Gastroesophageal sphincter (tissue), 4 donors: ENCODE measurements at regions not wholly inside any gene's neighbourhood (a gene's known extent, or its start where the extent isn't known, plus 50 kb on each side); places are given as distances from the start of the nearest gene placed in this dataset.

Experiments used
- ATAC-seq: fragments of 150-250 bp; one replicate; pipeline ENCODE4 v1.9.1; 2016; ENCODE audit warnings: mild to moderate bottlenecking, moderate library complexity
- H3K27ac ChIP-seq, 4 donors: fragments of 200-600 bp; sonication (generic) in 3 of 4; 1 replicate in 3 of 4; 2 replicates in 1 of 4; pipeline ENCODE4 v1.5.1; 2016 to 2019
- H3K27me3 ChIP-seq: fragments of 200-600 bp; sonication (generic); one replicate; pipeline ENCODE4 v1.5.1; 2019
- H3K36me3 ChIP-seq, 2 donors: fragments of 200-600 bp; sonication (generic); one replicate each; pipeline ENCODE4 v1.5.1; 2019; ENCODE audit warnings: control low read depth in 1 of 2
- H3K4me1 ChIP-seq, 3 donors: fragments of 200-600 bp; sonication (generic); 1 replicate in 2 of 3; 2 replicates in 1 of 3; pipeline ENCODE4 v1.5.1; 2016 to 2019; ENCODE audit warnings: control low read depth in 2 of 3
- H3K4me3 ChIP-seq, 2 donors: fragments of 200-600 bp; sonication (generic); one replicate each; pipeline ENCODE4 v1.5.1; 2019; ENCODE audit warnings: mild to moderate bottlenecking in 1 of 2, moderate library complexity in 1 of 2
- H3K9me3 ChIP-seq, 3 donors: fragments of 200-600 bp; sonication (generic); one replicate each; pipeline ENCODE4 v1.5.1; 2017 to 2019; ENCODE audit warnings: control low read depth in 2 of 3
- EP300 ChIP-seq: sonication (generic); formaldehyde crosslinking; IDR thresholded peaks from one replicate; pipeline ENCODE4 v1.6.1; 2017; ENCODE audit warnings: antibody characterized with exemption, mild to moderate bottlenecking
- POLR2A ChIP-seq, 2 donors: fragments of 450-650 bp; IDR thresholded peaks; one replicate each; pipeline ENCODE4 v1.6.1; 2017; ENCODE audit warnings: antibody characterized with exemption in 2 of 2, mild to moderate bottlenecking in 2 of 2, moderate library complexity in 1 of 2
- POLR2AphosphoS5 ChIP-seq: sonication (generic); formaldehyde crosslinking; IDR thresholded peaks from one replicate; pipeline ENCODE4 v1.6.1; 2017; ENCODE audit warnings: antibody characterized with exemption
- whole genome bisulfite sequencing, 2 donors: methylation state at CpG; one replicate each; pipeline ENCODE4 v1.1.5; 2018; ENCODE audit warnings: low coverage in 1 of 2; 5-methylcytosine and 5-hydroxymethylcytosine counted together
- TF ChIP-seq, protein P1 (sequence below), 4 experiments: fragments of 200-600 bp in 2 of 4; fragments of 450-650 bp in 2 of 4; sonication (generic) in 1 of 4; IDR thresholded peaks; one replicate each; pipeline ENCODE4 v1.5.1; 2017 to 2019; ENCODE audit warnings: antibody characterized with exemption in 4 of 4, mild to moderate bottlenecking in 2 of 4, moderate library complexity in 2 of 4

DNA sequence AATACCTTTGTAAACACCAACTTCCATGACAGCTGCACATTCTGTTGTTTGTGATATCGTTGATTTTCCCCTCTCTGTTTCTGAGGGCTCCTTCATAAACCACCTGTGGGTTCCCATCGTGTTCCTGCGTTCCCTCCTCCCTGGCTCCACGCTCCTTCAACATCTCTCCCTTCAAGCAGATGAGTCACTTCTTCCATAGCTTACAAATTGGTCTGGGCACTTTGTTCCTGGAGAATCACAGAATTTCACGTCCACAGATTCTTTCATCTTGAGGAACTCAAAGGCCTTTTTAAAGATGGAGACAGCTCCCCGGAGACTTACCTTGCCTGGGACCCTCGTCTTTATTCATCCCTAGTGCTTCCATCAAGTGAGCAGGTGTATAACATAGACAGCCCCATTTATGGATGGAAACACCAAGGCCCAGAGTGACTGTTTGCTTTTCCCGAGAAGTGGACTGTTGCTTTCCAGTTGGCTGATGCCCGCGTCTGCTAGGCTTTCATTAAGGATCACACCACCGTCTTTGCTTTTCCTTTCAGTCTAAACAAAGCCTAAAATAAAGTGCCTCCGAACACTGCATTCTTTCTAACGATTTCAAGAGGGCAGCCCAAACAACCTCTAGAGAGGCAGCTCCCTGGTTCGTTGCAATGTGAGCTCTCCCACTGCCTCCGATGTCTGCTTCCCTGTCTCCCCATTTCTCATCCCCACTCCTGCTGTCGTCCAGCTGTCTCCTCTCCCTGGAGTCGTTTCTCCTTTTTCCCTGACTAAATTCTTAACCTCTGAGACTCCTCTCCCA, 146.3 kb upstream of the STX18 start:
- ATAC-seq: no peak
- H3K4me1 ChIP-seq: no peaks in the 10 kb centered on the region
- peaks cover 0 to 14% of the 10 kb centered on the region in 2 donors for H3K36me3 ChIP-seq
- H3K27ac ChIP-seq: no peak overlapping the region
- no peak overlapping the region for H3K4me3 ChIP-seq
- 51 to 55% methylated on average over 13 to 17 of the region's 17 CpGs for WGBS, 2 donors
- no peaks in the 10 kb centered on the region for H3K9me3 ChIP-seq
- TF ChIP-seq POLR2A (IDR thresholded peaks at IDR 0.05) (no peak), POLR2AphosphoS5 (no peak), EP300 (no peak)
- TF ChIP-seq, protein P1, sequence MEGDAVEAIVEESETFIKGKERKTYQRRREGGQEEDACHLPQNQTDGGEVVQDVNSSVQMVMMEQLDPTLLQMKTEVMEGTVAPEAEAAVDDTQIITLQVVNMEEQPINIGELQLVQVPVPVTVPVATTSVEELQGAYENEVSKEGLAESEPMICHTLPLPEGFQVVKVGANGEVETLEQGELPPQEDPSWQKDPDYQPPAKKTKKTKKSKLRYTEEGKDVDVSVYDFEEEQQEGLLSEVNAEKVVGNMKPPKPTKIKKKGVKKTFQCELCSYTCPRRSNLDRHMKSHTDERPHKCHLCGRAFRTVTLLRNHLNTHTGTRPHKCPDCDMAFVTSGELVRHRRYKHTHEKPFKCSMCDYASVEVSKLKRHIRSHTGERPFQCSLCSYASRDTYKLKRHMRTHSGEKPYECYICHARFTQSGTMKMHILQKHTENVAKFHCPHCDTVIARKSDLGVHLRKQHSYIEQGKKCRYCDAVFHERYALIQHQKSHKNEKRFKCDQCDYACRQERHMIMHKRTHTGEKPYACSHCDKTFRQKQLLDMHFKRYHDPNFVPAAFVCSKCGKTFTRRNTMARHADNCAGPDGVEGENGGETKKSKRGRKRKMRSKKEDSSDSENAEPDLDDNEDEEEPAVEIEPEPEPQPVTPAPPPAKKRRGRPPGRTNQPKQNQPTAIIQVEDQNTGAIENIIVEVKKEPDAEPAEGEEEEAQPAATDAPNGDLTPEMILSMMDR (IDR thresholded peaks at IDR 0.05): no peak
- H3K27me3 ChIP-seq: no peaks in the 10 kb centered on the region

DNA sequence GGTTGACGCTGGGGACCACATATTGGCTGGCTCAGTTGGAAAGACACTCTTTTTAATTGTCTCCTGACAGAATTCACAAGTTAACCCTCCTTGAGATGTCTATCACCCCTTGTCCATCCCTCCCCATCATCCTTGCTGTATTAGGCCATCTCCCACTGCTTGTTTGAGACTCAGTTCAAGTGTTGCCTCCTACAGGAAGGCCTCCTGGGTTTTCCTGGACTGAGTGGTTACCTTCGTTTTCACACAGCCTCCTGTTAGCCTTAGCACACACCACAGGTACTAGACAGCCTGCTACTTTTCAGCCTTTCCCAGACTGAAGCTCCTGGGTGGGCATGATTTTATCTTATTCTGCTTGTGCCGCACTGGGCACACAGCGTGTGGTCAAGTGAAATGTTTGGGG, 145.3 kb upstream of the STX18 start:
- Histone ChIP-seq H3K4me3 (no peak overlapping the region), H3K9me3 (no peaks in the 10 kb centered on the region), H3K36me3 (peaks cover 0 to 14% of the 10 kb centered on the region in 2 donors), H3K4me1 (no peaks in the 10 kb centered on the region), H3K27me3 (no peaks in the 10 kb centered on the region), H3K27ac (no peak overlapping the region)
- no peak for TF ChIP-seq EP300
- TF ChIP-seq POLR2AphosphoS5: no peak
- TF ChIP-seq, protein P1 (IDR thresholded peaks at IDR 0.05): no peak
- TF ChIP-seq POLR2A (IDR thresholded peaks at IDR 0.05): no peak
- WGBS, 2 donors: 89 to 96% methylated on average over 3 to 4 of the region's 4 CpGs
- ATAC-seq: no peak

DNA sequence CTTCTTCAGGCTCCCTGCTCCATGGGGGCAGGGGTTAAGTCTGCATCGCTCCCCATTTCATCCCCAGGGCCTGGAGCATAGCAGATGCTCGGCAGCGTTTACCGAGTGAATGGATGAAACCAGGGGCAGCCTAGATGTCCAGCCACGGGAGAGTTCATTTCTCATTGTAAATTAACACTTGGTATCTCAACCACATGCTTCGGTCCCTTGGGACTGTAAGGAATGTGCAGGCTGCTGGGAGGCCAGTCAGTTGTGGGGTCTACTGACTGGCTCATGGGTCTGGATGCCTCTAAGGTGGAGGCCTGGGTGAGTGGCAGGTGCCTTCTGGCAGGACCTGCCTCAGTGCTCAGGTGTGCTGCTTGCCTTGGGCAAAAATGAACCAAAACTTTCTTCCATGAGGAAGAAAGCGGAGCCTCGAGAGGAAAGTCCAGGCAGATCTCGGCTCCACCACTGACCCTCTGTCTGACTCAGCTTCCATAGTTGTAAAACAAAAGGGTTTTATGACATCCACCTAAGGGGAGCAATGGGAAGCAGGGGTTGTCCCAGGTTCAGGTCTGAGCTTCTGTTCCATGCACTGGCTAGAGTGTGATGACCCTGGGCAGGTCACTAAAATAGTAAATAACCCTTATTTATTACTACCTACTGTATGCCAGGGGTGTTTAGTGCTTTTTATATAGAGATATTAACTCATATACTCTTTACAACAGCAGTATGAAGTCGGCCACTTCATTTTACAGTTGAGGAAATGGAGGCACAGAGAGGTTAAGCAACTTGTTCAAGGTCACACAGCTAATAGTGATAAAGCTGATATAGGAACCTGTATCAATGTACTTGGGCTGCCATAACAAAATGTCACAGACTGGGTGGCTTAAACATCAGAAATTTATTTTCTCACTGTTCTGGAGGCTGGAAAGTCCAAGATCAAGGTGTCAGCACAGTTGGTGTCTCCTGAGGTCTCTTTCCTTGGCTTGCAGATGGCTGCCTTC, 144.3 kb upstream of the STX18 start:
- ATAC-seq: no peak
- Histone ChIP-seq H3K4me1 (no peaks in the 10 kb centered on the region), H3K27me3 (no peaks in the 10 kb centered on the region), H3K27ac (no peak overlapping the region), H3K4me3 (no peak overlapping the region), H3K36me3 (peaks cover 0 to 14% of the 10 kb centered on the region in 2 donors), H3K9me3 (no peaks in the 10 kb centered on the region)
- 53 to 76% methylated on average over 3 to 6 of the region's 10 CpGs for WGBS, 2 donors
- no peak for TF ChIP-seq EP300
- TF ChIP-seq POLR2AphosphoS5: no peak
- no peak for TF ChIP-seq POLR2A (IDR thresholded peaks at IDR 0.05)
- TF ChIP-seq, protein P1 (IDR thresholded peaks at IDR 0.05): no peak

DNA sequence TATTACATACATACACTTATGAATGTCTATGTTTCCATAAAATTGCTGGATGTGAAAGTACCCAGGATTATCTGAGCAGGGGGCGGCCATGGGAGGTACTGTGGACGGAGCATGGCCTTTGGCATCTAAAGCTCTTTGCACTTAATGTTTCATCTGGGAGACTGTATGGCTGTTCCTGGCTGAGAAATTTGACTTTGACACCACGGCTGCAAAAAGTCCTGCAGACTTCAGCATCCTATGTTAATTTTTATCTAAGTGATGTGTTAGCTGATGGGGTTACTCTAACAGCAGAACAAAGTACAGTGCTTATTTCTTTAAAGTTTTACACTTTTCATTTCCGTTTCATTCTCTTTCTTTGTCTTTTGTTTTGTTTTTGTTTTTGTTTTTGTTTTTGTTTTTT, 139.8 kb upstream of the STX18 start:
- WGBS, 2 donors: 89 to 90% methylated on average over 4 of the region's 4 CpGs
- H3K9me3 ChIP-seq: no peaks in the 10 kb centered on the region

More for the DNA sequence above, 139.8 kb upstream of the STX18 start:
- TF ChIP-seq POLR2AphosphoS5: no peak
- no peak for TF ChIP-seq POLR2A (IDR thresholded peaks at IDR 0.05)
- TF ChIP-seq EP300: no peak
- TF ChIP-seq, protein P1 (IDR thresholded peaks at IDR 0.05): no peak
- peaks cover 0 to 14% (median 0%) of the 10 kb centered on the region in 3 donors for H3K4me1 ChIP-seq
- ATAC-seq: no peak
- no peak overlapping the region for H3K4me3 ChIP-seq
- H3K27ac ChIP-seq: no peak overlapping the region
- H3K27me3 ChIP-seq: no peaks in the 10 kb centered on the region
- no peaks in the 10 kb centered on the region for H3K36me3 ChIP-seq
